BJ (cell line): ENCODE measurements at regions not wholly inside any gene's neighbourhood (a gene's known extent, or its start where the extent isn't known, plus 50 kb on each side); places are given as distances from the start of the nearest gene placed in this dataset.

ENCODE experiments used
- CTCF ChIA-PET: fragments of 350-600 bp; formaldehyde crosslinking; extraction: SDS; loops from one replicate; lab custom pipeline; 2021; ENCODE audit warnings: antibody characterized with exemption, inconsistent platforms; lab: Yijun Ruan, JAX
- POLR2A ChIA-PET: fragments of 300-600 bp; sonication (Branson Sonifier 250); formaldehyde crosslinking; extraction: SDS; loops from one replicate; lab custom pipeline; 2021; ENCODE audit warnings: antibody characterized with exemption; lab: Charles Lee
- DNase-seq: peaks from one replicate; pipeline ENCODE4 v3.0.0-alpha.2; 2011; ENCODE audit warnings: low read depth
- H3K27me3 ChIP-seq: 2 replicates; pipeline ENCODE4 v1.6.0; 2011; ENCODE audit warnings: low read length; ENCODE audit not compliant: control insufficient read depth, insufficient read depth
- H3K36me3 ChIP-seq: 2 replicates; pipeline ENCODE4 v1.5.1; 2011; ENCODE audit warnings: low read length; ENCODE audit not compliant: control insufficient read depth, insufficient read depth
- H3K4me3 ChIP-seq: 2 replicates; pipeline ENCODE4 v1.5.1; 2011; ENCODE audit warnings: low read depth, mild to moderate bottlenecking, control low read depth, low read length
- TF ChIP-seq, protein P1 (sequence below): IDR thresholded peaks from 2 replicates; pipeline ENCODE4 v1.5.1; 2011; ENCODE audit warnings: low read depth, mild to moderate bottlenecking, control low read depth, inconsistent platforms, low read length, moderate library complexity; ENCODE audit not compliant: insufficient read depth

DNA sequence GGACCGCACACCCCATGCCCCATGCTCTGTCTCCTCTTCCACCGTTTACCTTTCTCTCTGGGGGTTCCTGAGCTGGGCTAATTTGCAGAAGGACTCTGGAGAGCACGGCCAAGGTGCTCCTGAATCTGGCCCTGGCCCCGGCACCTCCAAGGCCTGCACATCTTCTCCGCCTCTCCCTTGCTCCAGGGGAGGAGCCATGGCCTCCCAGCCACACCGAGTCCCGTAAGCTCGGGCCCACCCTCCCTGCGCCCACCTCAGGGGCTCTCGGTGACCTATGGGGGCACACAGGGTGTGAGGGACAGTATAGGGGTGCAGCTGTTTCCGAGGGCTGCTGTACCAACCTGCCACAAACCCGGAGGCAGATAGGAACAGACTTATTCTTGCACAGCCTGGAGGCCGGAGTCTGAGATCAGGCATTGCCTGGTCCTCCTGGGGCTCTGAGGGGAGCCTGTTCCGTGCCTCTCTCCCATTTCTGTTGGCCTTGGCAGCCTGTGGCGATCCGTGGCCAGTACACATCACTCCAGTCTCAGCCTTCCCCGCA is 127.3 kb upstream of the GPC1 start:
- TF ChIP-seq, protein P1, sequence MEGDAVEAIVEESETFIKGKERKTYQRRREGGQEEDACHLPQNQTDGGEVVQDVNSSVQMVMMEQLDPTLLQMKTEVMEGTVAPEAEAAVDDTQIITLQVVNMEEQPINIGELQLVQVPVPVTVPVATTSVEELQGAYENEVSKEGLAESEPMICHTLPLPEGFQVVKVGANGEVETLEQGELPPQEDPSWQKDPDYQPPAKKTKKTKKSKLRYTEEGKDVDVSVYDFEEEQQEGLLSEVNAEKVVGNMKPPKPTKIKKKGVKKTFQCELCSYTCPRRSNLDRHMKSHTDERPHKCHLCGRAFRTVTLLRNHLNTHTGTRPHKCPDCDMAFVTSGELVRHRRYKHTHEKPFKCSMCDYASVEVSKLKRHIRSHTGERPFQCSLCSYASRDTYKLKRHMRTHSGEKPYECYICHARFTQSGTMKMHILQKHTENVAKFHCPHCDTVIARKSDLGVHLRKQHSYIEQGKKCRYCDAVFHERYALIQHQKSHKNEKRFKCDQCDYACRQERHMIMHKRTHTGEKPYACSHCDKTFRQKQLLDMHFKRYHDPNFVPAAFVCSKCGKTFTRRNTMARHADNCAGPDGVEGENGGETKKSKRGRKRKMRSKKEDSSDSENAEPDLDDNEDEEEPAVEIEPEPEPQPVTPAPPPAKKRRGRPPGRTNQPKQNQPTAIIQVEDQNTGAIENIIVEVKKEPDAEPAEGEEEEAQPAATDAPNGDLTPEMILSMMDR = no peak

DNA sequence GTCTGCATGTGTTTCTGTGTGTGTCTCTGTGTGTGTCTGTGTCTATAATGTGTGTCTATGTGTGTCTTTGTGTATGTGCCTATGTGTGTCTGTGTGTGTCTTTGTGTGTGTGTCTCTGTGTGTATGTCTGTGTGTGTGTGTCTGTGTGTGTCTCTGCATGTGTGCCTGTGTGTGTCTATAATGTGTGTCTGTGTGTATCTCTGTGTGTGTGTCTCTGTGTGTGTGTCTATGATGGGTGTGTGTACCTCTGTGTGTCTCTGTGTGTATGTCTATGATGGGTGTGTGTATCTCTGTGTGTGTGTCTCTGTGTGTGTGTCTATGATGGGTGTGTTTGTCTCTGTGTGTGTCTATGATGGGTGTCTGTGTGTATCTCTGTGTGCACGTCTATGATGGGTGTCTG is 126.2 kb upstream of the GPC1 start:
- Histone ChIP-seq H3K36me3 (no peaks in the 10 kb centered on the region), H3K4me3 (no peak overlapping the region), H3K27me3 (no peaks in the 10 kb centered on the region)
- TF ChIP-seq, protein P1 = no peak
- ChIA-PET CTCF (no interaction called here), POLR2A (no interaction called here)
- no peak for DNase-seq

More for the DNA sequence above, 127.3 kb upstream of the GPC1 start:
- ChIA-PET POLR2A (no interaction called here), CTCF (interaction anchor here (0.8 kb wide), 1 partner anchor 12 kb away, joined by 3 read pairs; no protein-coding TSS in a partner anchor)
- no peaks in the 10 kb centered on the region for H3K27me3 ChIP-seq
- H3K4me3 ChIP-seq = no peak overlapping the region
- H3K36me3 ChIP-seq = no peaks in the 10 kb centered on the region
- DNase-seq = no peak

DNA sequence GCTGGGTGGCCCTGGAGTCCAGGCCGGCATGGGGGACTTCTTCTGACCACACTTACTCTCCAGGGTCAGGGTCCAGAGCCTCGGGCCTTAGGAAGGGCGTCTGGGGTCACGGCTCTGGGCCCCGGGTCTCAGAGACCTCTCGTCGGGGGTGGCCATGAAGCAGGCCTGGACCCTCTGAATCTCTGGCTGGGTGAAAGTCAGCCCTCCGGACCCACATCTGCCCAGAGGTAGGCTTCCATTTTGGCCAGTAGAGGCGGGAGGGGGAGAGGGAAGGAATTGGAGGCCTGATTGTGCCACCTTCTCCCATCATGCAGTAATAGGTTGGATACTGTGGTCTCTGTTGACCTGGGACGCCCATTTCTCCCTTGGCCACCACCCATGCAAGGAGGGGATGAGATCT is 125.3 kb upstream of the GPC1 start:
- POLR2A ChIA-PET = no interaction called here
- no peak for DNase-seq
- Histone ChIP-seq H3K4me3 (no peak overlapping the region), H3K27me3 (no peaks in the 10 kb centered on the region), H3K36me3 (no peaks in the 10 kb centered on the region)
- CTCF ChIA-PET = no interaction called here
- TF ChIP-seq, protein P1 = no peak

DNA sequence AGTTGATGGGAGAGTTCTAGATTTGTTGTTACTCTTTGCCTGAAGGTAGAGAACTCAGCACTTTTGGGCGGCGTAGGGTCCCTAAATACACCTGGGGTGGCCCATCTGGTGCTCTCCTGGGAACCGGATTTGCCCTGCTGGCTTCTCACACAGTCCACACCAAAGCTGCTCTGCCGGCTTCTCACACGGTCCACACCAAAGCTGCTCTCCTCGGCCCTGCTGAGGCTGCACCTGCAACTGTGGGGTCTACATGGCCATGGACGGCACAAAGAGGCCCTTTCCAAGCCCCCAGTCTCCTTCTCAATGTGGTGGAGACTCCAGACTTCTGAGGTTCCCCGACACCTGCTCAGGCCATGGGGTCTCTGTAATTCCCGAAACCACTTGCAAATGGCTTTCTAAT is 124.8 kb upstream of the GPC1 start:
- ChIA-PET CTCF (no interaction called here), POLR2A (no interaction called here)
- TF ChIP-seq, protein P1 = no peak
- Histone ChIP-seq H3K36me3 (no peaks in the 10 kb centered on the region), H3K27me3 (no peaks in the 10 kb centered on the region), H3K4me3 (no peak overlapping the region)
- DNase-seq = no peak

DNA sequence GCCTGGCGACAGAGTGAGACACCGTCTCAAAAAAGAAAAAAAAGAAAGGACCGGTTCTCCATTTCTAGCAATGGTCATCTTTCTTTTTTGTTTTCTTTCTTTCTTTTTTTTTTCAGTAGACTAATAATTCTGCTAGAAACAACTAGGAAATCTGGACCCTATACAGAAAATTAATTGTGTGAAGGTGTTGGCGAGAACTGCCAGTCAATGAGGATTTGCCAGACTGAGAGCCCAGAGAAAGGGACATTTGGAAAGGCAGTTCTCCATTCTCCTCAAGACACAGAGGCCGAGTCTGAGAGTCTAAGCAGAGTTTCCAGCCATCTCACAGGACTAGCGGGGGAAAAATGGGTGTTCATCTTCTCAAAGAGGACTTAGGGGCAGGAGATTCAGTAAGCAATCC is 123.6 kb upstream of the GPC1 start:
- Histone ChIP-seq H3K4me3 (no peak overlapping the region), H3K36me3 (no peaks in the 10 kb centered on the region), H3K27me3 (no peaks in the 10 kb centered on the region)
- CTCF ChIA-PET = no interaction called here
- DNase-seq = no peak
- TF ChIP-seq, protein P1 = no peak
- POLR2A ChIA-PET = no interaction called here
